GM18499 (cell line): ENCODE measurements at regions not wholly inside any gene's neighbourhood (a gene's known extent, or its start where the extent isn't known, plus 50 kb on each side); places are given as distances from the start of the nearest gene placed in this dataset.

ENCODE experiments used
- ATAC-seq: cut with Tn5 transposase; IDR thresholded peaks from one replicate; pipeline ENCODE4 v1.9.1; 2021; ENCODE audit warnings: moderate number of reproducible peaks; ENCODE audit not compliant: insufficient read depth, unreplicated experiment

- no peak for ATAC-seq
Observed at GRCh38 chr7:41256186-41256945, 446.5 kb downstream of the INHBA start.

GRCh38 chr7:41255716-41256115 lies 447.2 kb downstream of the INHBA start:
- ATAC-seq: no peak

GRCh38 chr7:41255113-41255512 lies 447.8 kb downstream of the INHBA start:
- ATAC-seq: no peak

- ATAC-seq: no peak
Observed at GRCh38 chr7:41252957-41253356, 449.9 kb downstream of the INHBA start.

- ATAC-seq: no peak
Observed at GRCh38 chr7:41252551-41252950, 450.3 kb downstream of the INHBA start.

GRCh38 chr7:41247143-41247865 lies 455.6 kb downstream of the INHBA start:
- no peak for ATAC-seq

GRCh38 chr7:41245916-41246315 lies 457.0 kb downstream of the INHBA start:
- ATAC-seq: no peak

- ATAC-seq: no peak
Observed at GRCh38 chr7:41244246-41244645, 458.6 kb downstream of the INHBA start.

- ATAC-seq: no peak
Observed at GRCh38 chr7:41241641-41242040, 461.2 kb downstream of the INHBA start.

GRCh38 chr7:41239596-41239995 lies 463.3 kb downstream of the INHBA start:
- ATAC-seq: no peak

- no peak for ATAC-seq
Observed at GRCh38 chr7:41238851-41239331, 464.0 kb downstream of the INHBA start.

GRCh38 chr7:41237956-41238355 lies 464.9 kb downstream of the INHBA start:
- no peak for ATAC-seq

GRCh38 chr7:41232086-41232485 lies 470.8 kb downstream of the INHBA start:
- no peak for ATAC-seq

GRCh38 chr7:41224063-41224763 lies 478.7 kb downstream of the INHBA start:
- ATAC-seq: no peak

- no peak for ATAC-seq
Observed at GRCh38 chr7:41222746-41223145, 480.1 kb downstream of the INHBA start.

- no peak for ATAC-seq
Observed at GRCh38 chr7:41220266-41220665, 482.6 kb downstream of the INHBA start.

GRCh38 chr7:41219276-41219675 lies 483.6 kb downstream of the INHBA start:
- ATAC-seq: no peak

- no peak for ATAC-seq
Observed at GRCh38 chr7:41217306-41217705, 485.6 kb downstream of the INHBA start.

GRCh38 chr7:41207141-41207540 lies 495.7 kb downstream of the INHBA start:
- ATAC-seq: no peak

- ATAC-seq: no peak
Observed at GRCh38 chr7:41206267-41206666, 496.6 kb downstream of the INHBA start.

- ATAC-seq: peak; percentile 60
Observed at GRCh38 chr7:41205600-41205999, 497.3 kb downstream of the INHBA start.
